ENCODE measurements at regions not wholly inside any gene's neighbourhood (a gene's known extent, or its start where the extent isn't known, plus 50 kb on each side); places are given as distances from the start of the nearest gene placed in this dataset.

DNA sequence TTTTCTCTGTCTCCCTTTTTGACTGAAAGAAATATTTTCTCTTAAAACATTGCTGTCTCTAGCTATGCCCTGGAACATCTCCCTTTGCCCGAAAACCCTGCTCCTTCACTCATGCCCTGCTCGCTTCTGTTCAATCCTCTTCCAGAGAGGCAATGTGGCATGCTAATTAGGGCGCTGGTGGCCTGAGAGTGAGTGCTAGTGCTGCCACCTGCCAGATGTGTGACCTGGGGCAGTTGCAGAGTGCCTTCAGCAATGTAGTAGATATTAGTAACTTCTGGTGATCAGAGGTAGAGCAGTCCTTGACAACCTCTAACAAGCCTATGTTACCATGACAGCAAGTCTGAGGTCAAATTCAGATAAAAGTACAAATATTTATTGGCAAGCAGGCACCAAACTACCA lies 119.5 kb upstream of the OSMR start:
- Histone ChIP-seq H3K4me1 (no peaks in the 10 kb centered on the region), H3K27ac (no peak overlapping the region), H3K4me3 (no peak overlapping the region), H3K27me3 (no peaks in the 10 kb centered on the region), H3K9me3 (no peaks in the 10 kb centered on the region), H3K36me3 (no peaks in the 10 kb centered on the region)
- no peak for DNase-seq (ENCODE audit: low spot score in 2 of 2)
- TF ChIP-seq POLR2A (IDR thresholded peaks at IDR 0.05), result no peak
- no peak for TF ChIP-seq POLR2AphosphoS5 (IDR thresholded peaks at IDR 0.05)
- no peak for TF ChIP-seq EP300 (IDR thresholded peaks at IDR 0.05)
- TF ChIP-seq, protein P1, sequence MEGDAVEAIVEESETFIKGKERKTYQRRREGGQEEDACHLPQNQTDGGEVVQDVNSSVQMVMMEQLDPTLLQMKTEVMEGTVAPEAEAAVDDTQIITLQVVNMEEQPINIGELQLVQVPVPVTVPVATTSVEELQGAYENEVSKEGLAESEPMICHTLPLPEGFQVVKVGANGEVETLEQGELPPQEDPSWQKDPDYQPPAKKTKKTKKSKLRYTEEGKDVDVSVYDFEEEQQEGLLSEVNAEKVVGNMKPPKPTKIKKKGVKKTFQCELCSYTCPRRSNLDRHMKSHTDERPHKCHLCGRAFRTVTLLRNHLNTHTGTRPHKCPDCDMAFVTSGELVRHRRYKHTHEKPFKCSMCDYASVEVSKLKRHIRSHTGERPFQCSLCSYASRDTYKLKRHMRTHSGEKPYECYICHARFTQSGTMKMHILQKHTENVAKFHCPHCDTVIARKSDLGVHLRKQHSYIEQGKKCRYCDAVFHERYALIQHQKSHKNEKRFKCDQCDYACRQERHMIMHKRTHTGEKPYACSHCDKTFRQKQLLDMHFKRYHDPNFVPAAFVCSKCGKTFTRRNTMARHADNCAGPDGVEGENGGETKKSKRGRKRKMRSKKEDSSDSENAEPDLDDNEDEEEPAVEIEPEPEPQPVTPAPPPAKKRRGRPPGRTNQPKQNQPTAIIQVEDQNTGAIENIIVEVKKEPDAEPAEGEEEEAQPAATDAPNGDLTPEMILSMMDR (IDR thresholded peaks at IDR 0.05), result no peak
- WGBS, result 90% methylated on average over 3 of the region's 3 CpGs

DNA sequence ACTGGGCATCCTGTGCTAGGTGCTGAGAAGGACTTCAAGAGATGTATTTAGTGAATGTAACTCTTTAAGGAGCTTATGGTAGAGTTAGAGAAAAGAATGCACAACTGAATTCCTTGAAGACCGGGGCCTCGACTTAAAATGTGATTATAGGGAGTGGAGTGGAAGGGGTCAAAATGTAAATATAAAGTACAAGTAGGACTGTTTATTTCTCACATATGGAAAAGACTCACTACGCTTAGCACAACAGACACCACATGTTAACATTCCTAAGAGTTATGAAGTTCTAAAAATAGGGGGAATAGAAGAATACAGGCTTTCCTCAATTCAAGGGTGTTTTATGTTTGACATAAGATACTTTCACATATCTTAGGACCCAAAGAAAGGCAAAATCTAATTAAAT lies 117.8 kb upstream of the OSMR start:
- 93% methylated on average over 3 of the region's 3 CpGs for WGBS
- no peak for TF ChIP-seq POLR2AphosphoS5 (IDR thresholded peaks at IDR 0.05)
- H3K27ac ChIP-seq, result no peak overlapping the region
- no peaks in the 10 kb centered on the region for H3K36me3 ChIP-seq
- H3K27me3 ChIP-seq, result no peaks in the 10 kb centered on the region
- DNase-seq (ENCODE audit: low spot score in 2 of 2), result no peak
- no peaks in the 10 kb centered on the region for H3K4me1 ChIP-seq
- H3K4me3 ChIP-seq, result no peak overlapping the region
- H3K9me3 ChIP-seq, result no peaks in the 10 kb centered on the region

DNA sequence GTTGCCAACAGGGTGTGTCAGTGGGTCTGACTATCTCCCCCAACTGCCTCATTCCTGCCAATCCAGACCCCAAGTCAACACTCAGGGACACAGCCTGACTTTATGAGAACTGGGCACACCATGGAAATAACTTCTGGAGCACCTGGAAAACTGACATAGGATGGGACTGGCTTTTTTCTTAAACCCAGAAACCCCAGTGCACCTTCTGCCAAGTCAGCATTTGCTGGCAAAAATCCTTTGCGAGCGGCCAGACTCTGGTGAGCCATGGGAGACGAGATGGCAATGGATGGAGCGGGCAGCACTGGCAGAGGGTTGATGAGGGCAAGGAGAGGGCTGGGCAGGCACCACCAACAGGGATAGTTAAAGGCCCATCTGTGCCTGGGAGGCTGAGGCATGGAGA lies 114.4 kb upstream of the OSMR start:
- no peak for TF ChIP-seq POLR2AphosphoS5 (IDR thresholded peaks at IDR 0.05)
- DNase-seq (ENCODE audit: low spot score in 2 of 2), result no peak
- no peaks in the 10 kb centered on the region for H3K4me1 ChIP-seq
- H3K36me3 ChIP-seq, result no peaks in the 10 kb centered on the region
- H3K4me3 ChIP-seq, result no peak overlapping the region
- H3K27ac ChIP-seq, result no peak overlapping the region
- 59% methylated on average over 4 of the region's 4 CpGs for WGBS
- H3K9me3 ChIP-seq, result no peaks in the 10 kb centered on the region
- H3K27me3 ChIP-seq, result no peaks in the 10 kb centered on the region

DNA sequence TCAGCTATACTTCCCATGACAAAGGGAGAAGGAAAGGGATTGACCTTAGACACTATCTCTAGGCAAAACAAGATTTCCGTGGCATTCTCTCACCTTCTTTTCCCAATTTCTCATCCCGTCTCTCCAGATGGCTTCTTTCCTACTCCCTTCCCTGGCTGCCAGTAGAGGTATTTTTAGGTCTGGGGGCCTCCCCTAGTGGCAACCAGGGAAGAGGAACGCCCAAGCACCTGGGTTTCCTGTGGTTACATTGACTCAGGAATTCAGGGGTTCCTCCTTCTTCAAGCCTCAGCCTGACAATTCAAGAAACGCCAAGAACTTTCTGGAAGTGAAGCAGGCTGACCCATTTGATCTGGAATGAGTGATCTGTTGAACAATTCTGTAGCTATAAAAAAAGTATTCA lies 111.5 kb upstream of the OSMR start:
- Histone ChIP-seq H3K9me3 (no peaks in the 10 kb centered on the region), H3K4me3 (no peak overlapping the region), H3K27ac (no peak overlapping the region), H3K36me3 (no peaks in the 10 kb centered on the region), H3K27me3 (no peaks in the 10 kb centered on the region), H3K4me1 (no peaks in the 10 kb centered on the region)
- WGBS, result 56% methylated on average over 4 of the region's 4 CpGs
- DNase-seq (ENCODE audit: low spot score in 2 of 2), result no peak
- no peak for TF ChIP-seq EP300 (IDR thresholded peaks at IDR 0.05)
- TF ChIP-seq POLR2AphosphoS5 (IDR thresholded peaks at IDR 0.05), result no peak
- TF ChIP-seq POLR2A (IDR thresholded peaks at IDR 0.05), result no peak
- TF ChIP-seq, protein P1 (IDR thresholded peaks at IDR 0.05), result no peak

DNA sequence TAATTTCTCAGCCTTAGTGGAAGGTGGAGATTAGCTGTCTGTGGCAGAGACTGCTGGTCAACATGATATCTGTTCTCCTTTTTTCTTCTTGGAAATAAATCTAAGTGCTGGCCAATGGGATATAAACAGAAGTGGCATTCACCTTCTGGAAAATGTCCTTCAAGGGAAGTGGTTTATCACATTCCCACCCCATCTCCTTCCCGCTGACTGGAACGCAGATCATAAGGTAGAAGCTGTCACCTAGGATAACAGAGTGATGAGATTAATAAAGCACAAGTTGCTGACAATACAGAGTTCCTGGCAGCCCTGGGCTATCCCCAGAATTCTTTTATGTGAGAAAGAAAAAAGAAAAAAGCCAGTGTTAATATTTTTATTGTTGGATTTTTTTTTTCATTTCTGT lies 109.7 kb upstream of the OSMR start:
- H3K9me3 ChIP-seq, result no peaks in the 10 kb centered on the region
- no peaks in the 10 kb centered on the region for H3K27me3 ChIP-seq
- 88% methylated on average over 2 of the region's 2 CpGs for WGBS
- no peak for DNase-seq (ENCODE audit: low spot score in 2 of 2)
- no peak overlapping the region for H3K27ac ChIP-seq
- no peak overlapping the region for H3K4me3 ChIP-seq
- H3K4me1 ChIP-seq, result no peaks in the 10 kb centered on the region
- no peaks in the 10 kb centered on the region for H3K36me3 ChIP-seq
- TF ChIP-seq, protein P1 (IDR thresholded peaks at IDR 0.05), result no peak
- no peak for TF ChIP-seq POLR2AphosphoS5 (IDR thresholded peaks at IDR 0.05)
- no peak for TF ChIP-seq POLR2A (IDR thresholded peaks at IDR 0.05)
- TF ChIP-seq EP300 (IDR thresholded peaks at IDR 0.05), result no peak

DNA sequence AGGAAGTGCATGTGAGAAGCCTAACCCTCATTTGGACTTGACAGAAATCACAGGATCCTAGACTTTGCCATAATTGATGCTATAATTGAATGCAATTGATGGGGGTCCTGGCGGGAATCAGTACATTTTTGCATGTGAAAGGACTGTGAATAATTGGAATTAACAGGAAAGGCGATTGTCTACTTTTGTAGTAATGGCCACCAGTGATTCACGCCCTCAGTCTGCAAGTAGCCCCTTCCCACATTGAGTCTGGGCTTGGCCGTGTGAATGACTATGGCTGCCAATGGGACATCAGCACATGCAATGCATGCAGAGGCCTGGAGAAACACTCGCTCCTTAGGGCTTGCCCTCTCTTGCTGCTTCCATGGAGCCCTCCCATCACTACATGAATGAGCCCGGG lies 107.8 kb upstream of the OSMR start:
- 89% methylated on average over 6 of the region's 6 CpGs for WGBS
- Histone ChIP-seq H3K36me3 (no peaks in the 10 kb centered on the region), H3K4me1 (no peaks in the 10 kb centered on the region), H3K27me3 (no peaks in the 10 kb centered on the region), H3K27ac (no peak overlapping the region), H3K9me3 (no peaks in the 10 kb centered on the region), H3K4me3 (no peak overlapping the region)
- TF ChIP-seq, protein P1 (IDR thresholded peaks at IDR 0.05), result no peak
- TF ChIP-seq POLR2A (IDR thresholded peaks at IDR 0.05) (no peak), EP300 (IDR thresholded peaks at IDR 0.05) (no peak)
- no peak for DNase-seq (ENCODE audit: low spot score in 2 of 2)
